HG03565 (cell line): ENCODE measurements at regions not wholly inside any gene's neighbourhood (a gene's known extent, or its start where the extent isn't known, plus 50 kb on each side); places are given as distances from the start of the nearest gene placed in this dataset.
A peak's percentile ranks its signal among the peaks of the same experiment; 100 is the strongest.

Experiments
- ATAC-seq: cut with Tn5 transposase; IDR thresholded peaks from one replicate; pipeline ENCODE4 v1.9.1; 2021; ENCODE audit warnings: mild to moderate bottlenecking, moderate library complexity; ENCODE audit not compliant: unreplicated experiment

DNA sequence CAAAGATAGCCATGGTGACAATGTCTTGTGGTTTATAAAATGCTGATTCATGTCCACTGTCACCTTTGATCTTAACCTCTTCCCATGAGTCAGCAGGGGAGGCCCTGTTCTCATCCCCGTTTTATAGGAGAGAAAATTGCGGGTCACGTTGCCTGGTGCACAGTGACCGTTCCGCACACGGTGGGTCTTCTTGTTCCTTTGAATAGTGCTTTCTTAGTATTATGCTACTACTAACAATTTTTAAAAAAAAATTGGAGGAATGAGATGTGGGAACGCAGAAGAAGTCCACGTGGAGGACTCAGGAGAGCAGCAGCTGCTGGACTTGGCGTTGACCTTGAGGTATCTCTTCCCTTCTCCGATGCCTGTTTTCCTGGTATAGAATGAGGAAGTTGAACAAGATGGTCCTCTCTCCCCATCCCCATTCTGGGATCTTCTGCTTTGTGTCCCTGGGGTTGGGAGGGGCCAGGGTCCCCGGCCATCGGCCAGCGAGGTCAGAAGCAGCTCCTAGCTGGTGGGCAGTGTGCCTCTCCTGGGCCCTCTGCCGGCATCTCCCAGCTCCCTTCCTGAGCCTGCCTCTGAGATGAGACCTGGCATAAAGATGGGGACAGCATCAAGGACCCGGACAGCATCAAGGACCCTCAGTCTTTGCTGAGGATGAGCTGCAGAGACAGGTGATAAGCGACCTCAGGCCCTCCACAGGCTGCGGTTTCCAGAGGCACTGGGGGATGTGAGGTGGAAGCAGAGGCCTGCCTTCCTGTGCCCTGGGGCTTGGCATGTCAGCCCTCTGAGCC lies 143.9 kb downstream of the C9orf50 start:
- ATAC-seq, result no peak

DNA sequence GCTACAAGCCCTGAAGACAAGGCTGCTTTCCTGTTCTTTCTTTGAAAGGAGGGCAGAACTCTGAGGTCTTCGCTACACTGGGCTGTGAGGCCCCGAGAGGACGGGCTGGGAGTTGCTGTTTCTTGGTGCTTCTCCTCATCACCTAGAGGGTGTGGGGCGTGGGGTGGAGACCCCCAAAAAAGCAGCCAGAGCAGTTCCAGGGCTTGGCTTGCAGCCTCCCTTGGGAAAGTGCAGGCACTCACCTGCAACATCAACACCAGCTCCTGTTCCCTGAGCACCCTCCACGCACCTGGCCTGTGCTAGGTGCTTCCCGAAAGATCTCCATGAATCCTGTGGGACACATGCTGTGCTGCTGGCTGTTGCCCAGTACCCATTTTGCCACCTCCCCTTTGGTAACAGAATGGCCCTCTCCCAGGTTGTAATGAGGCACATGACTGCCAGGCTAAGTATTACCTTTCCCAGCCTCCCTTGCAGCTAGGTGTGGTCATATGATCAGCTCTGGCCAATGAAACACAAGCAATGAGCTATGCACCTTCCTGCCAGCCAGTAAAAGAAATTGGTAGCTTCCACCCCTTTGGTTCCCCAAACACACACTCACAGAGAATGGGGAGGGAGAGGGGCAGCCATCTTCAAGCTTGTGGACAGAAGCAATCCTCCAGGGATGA lies 146.0 kb downstream of the C9orf50 start:
- no peak for ATAC-seq

DNA sequence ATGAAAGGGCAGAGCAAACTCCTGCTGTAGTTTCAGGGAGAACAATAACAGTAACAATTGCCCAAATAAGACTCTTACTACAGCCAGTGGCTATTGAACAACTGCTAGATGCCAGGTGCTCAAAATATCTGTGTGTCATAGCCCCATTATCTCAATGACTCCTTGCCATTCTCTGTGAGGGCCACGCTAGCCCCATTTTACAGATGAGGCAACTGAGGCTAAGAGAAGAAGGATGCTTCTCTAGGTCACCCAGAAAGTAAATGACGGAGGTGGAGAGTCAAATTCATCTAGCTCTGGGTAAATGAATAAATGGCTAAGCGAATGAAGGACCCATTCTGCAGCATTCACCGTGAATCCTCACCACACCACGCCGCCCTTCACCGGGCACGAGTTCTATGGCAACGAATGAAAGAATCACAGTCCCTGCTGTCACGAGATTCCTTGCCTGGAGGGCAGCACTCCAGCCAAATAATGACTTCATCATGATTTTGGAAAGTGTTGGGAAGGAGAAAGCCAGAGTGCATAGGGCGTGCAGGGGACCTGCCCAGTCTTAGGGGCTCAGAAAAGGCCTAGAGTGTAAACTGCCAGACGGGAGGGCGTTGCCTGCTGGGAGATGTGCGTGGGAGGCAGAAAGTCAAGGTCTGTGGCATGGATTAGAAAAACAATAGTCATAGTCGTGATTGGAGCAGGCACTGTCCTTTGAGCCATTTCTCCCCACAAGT lies 147.2 kb downstream of the C9orf50 start:
- no peak for ATAC-seq

DNA sequence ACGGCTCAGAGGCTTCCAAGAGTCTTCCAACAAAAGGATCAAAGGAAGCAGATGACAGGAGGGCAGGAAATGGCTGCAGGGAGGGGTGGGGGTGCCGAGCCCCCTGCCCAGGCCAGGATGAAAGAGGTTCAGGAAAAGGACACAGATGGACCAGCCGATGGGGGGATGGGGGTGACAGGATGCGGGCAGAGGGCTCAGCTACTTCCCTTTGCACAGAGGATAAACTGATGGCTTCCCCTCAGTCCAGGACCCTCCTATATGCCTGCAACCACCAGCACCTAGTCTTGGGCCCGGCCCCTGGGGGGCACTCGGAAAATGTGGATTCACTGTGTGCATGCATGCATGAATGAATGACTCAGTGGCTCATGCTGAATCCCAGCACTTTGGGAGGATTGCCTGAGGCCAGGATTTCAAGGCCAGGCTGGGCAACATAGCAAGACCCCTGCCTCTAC lies 148.2 kb downstream of the C9orf50 start:
- ATAC-seq, result no peak

DNA sequence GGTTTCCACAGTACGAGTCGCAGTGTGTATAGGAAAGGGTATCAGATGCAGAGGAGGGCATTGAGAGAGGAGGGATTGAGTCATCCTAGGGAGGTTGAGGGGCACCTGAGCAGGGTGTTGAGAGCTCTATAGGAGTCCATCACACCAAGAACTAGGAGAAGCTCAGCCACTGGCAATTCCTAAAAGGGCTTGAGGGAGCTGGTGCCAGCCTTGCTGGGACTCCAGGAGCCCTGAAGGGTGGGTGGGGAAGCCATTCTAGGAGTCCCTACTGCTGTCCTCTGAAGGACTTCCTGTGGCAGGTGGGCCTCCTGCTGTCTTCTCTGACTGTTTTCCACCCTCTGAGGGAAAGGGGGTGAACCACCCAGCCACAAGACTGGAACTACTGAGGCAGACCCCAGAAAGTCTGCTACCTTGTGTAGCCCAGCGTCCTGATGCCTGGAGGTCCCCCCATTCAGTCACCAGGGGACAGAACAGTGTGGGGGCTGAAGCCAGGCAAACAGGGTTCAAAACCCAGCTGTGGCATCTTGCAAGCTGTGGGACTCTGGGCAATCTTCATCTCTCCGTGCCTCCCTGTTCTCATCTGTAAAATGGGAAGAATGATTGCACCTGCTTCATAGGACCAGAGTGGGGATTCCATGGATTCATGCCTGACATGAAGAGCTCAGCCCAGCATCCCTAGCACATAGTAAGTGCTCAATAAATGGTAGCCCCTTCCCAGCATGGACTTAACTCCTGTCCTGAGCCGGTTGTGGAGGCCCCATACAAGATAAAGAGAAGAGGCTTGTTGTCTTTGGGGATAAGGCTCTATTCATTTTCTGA lies 149.5 kb downstream of the C9orf50 start:
- ATAC-seq, result no peak

DNA sequence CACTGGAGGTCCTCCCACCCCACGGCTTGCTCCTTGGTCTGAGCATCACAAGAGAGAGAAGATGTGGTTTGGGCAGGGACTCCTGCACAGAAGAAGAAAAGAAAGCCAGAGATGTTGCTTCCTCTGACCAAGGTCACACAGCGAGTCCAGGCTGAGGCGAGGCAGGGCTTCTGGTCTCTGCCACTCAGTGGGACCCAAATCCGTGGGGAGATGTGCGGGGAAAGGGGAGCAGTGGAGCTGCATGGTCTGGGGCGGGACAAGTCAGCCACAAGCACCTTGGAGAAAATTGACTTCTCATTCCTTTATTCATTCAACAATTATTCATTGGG lies 150.9 kb downstream of the C9orf50 start:
- ATAC-seq, result no peak

DNA sequence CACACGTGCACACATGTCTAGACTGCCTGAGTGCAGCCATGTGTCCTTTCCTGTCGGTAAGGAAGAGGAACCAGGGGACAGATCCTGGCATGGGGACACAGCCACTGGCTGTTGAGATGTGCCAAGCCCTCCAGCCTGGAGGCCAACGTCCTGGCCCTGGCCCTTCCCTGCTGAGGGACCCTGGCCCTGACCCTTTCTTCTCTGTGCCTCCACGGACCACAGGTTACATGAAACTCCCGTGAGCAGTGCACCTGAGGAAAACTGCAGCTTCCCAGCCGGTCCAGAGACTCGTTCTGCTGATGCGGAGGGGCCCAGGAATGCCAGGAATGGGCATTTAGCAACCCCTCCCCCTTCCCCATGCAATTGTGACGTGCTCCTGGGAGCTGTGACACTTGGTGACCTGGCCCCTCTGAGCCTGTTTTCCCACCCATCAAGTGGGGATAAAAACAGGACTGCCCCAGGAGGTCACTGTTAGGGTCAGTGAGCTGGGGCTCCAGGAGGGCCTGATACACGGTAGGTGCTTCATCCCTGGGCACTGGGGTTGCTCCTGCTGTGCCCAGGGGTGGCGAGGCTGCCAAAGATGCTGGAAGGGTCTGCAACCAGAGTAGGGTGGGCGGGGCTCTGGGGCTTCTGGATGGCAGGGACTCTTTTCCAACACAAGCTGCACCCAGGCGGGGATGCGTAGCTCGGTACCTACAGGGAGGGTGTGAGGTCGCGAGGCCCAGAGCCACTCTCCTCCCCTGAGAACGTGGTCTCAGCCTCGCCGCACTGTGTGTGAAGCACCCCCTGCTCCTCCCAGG lies 151.5 kb downstream of the C9orf50 start:
- ATAC-seq, result no peak

DNA sequence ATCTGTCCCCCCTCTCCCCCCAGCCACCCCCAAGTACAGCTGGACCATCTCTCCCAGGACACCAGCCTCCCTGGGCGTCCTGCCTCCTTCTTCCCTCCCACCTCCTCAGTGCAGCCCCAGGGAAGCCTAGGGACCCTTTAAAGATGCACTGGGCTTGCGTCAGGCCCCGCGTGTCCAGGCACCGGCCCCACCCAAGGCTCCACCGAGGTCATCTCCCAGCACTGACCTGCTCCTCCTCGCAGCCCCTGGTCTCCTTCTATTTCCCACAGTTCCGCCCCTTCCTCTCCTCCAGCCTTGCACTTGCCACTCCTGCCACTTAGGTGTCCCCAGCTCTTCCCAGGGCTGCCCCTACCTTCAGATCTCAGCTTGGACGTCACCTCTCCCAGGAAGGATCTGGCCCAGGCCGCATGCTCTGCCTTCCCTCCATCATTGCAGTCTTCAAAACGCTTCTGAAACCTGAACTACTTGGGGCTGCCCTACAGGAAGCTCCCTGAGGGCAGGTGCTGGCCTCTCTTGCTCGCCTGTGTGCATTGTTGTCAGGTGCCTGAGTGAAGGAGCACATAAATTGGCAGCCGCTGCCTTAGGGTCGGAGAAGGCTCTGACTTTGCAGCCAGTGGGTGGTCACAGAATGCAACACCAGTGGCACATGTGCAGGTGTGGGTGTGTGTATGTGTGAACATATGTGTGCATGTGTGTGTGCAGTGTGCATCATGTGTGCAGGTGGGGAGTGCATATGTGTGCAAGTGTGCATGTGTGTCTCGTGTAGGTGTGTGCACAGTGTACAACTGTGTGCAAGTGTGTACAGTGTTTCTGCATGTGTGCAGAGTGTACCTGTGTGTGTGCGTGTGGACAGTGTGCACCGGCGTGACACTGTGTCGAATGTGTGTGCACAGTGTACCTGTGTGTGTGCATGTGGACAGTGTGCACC lies 152.9 kb downstream of the C9orf50 start:
- no peak for ATAC-seq

DNA sequence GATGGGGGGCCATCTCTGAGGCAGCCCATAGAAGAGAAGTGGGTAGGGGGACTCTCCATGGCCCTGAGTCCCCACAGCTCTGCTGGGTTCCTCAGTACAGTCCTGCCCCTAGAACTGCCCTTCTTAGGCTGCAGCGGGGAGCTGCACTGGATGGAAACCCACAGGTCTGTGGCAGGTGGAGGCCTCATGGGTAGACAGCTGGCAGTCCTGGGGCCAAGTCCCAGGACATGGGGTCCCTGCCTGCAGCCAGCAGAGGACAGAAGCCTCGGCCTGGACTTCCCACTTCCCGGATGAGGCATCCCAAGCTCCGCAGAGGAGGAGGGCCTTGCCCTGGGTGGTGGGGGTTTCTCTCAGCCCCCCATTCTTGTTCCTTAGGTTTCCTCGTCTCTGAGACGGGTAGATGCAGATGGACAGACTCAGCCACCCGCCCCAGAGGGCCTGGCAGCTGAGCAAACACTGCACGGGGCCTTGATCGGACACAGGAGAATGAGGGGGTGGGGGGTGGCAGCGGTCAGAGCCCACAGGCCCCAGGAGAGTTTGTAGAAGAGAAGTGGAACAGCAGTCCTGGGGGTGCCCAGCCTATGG lies 153.8 kb downstream of the C9orf50 start:
- ATAC-seq, result no peak

DNA sequence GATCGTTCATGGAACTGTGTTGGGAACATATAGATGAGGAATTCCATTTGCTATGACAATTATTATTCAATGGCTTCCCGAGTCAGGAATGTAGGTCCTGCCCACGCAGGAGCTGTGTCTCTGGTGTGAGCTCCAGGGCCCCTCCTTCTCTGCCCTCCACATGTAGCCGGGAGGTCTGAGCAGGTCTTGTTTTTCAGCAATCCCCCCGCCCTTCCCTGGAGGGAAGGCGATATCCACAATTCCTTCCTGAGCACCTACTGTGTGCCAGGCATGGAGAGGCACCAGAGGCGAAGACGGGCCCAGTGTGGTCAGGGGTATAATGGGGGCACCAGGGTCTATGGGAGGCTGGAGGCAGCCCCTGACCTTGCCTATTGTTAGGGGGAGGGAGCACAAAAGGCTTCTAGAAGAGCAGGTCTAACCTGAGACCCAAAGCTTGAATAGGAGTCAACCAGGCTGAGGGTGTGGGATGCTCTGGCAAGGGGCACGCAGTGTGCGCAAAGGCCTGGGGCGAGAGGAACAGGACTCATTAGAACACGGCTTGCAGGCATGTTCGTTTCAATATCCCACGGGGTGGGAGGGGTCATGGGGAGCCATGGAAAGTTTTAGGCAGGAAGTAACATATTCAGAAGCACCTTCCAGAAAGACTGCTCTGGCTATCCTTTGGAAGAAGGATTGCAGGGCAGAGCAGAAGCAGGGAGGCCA lies 154.9 kb downstream of the C9orf50 start:
- ATAC-seq, result no peak

DNA sequence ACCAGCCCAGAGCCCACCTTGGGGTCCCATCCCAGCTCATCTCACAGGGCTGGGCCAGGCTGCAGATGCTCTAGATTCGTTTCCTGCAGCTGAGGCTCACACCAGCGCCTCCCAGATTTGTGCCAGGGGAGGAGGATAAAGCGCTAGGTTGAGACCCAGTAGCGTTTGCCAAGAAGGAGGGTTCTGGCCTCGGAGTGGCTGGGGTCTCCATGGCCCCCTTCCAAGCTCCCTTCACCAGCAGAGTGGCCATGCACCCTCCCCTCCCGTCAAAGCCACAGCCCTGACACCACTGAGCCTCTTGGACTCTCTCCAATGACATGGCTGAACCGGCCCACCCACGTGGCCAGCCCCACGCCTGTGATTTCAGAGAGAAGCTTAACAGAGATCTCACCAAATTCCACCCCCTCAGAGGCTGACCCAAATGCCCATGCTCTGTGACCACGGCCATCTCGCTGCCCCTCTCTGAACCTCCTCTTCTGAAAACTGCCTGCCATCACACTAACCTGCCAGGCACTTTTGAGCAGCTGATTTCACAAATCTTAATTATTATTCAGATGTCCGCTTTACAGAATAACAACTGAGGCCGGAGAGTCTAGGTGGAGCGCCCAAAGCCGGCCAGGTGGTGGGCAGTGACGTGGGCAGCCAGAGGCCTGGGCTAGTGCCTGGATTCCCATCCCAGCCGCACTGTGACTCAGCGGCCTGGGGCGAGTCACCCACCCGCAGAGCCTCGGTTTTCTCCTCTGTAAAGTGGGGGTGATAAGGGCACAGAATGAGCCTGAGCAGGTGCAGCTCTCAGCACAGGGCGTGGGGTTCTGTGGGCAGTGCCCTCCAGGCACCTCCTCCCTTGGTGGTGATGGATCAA lies 155.7 kb downstream of the C9orf50 start:
- ATAC-seq, result no peak

DNA sequence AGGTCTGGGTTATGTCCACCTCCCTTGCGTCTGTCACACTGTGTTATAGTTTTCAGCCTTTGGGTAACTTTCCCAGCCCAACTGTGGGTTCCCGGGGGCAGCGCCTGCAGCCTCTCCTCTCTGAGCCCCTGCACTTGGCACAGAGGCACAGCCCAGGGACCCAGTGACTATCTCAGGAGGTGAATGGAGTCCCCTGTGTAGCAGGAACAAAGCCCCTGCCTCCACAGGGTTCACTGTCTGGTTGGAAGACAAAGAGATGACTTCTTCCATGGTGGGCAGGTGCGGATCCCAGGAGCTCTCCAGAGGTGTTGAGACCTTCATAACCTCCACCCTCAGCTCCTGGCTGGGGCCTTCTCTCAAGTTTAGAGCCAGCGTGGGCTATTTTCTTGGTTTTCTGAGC lies 156.9 kb downstream of the C9orf50 start:
- ATAC-seq, result no peak

DNA sequence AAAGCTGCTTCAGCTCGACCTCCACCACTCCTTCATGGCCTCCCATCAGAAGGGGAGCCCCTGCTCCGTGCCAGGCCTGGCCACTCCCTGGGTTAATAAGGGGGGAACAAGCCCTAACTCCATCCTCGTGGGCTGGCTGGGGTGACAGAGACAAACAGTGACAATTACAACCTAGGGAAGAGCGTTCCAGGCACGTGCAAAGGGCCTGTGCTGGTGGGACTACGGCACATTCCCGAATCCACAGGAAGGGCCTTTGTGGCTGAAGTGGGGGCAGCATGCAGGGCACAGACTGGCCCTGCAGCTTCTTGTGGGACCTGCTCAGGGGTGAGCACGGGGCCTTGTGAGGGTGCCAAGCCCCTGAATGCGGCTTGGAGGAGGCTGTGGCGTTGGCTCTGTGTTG lies 157.4 kb downstream of the C9orf50 start:
- no peak for ATAC-seq

DNA sequence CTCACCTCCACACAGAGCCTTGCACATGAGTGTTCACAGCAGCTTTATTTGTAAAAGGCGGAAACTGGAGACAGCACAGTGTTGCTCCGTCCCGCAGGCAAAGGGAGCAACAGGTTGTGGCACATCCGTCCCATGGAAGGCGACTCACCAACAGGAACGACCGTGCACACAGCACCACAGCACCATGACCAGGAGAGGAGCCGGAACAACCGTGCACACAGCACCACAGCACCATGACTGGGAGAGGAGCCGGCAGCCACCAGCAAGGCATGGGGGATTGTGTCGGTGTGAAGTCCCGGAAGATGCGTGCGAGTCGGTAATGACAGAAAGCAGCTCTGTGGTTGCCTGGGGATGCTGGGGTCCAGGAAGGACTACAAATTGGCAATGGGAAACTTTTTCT lies 158.5 kb downstream of the C9orf50 start:
- no peak for ATAC-seq

DNA sequence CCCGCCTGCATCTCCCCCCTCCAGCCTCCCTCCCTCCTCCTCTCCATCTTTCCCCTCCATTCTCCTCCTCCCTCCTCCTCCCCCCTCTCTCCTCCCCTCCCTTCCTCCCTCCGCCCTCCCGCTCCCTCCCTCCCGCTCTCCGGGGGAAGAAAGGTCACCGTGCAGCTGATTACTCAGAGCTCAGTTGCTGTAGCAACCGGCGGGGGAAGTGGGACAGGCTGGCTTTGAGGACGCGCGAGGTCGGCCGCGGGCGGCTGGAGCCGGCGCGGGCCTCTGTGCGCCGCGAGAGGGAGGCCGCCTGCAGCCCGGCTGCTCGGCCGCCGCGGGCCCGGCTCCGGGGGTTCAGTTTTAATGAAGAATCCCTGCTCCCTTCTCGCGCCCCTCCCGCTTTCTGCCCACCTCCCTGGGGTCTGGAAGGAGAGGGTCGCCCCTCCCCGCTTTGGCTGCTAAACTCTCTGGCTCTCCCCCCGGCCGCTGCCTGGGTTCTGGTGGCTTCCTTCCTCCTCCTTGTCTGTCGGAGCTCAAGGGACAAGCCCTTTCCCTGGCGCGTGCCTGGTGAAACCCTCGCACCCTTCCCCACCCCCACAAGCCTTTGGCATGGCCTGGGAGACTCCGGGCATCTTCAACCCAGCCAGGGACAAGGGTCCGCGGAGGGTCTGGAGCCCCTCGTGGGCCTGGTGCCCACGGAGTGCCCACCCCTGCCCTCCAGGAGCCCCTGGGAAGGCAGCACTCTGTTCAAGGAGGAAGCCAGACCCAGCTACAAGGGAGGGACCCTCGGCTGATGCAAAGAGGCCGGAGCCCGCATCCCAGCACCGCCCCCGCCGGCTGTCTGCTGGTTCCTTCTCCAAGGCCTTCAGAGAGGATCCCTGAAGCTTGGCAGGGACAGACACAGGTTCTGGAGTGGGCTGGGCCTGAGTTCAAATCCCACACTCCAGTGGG lies 160.3 kb downstream of the C9orf50 start:
- peak; percentile 66 for ATAC-seq
